ENCODE measurements at regions not wholly inside any gene's neighbourhood (a gene's known extent, or its start where the extent isn't known, plus 50 kb on each side); places are given as distances from the start of the nearest gene placed in this dataset.

DNA sequence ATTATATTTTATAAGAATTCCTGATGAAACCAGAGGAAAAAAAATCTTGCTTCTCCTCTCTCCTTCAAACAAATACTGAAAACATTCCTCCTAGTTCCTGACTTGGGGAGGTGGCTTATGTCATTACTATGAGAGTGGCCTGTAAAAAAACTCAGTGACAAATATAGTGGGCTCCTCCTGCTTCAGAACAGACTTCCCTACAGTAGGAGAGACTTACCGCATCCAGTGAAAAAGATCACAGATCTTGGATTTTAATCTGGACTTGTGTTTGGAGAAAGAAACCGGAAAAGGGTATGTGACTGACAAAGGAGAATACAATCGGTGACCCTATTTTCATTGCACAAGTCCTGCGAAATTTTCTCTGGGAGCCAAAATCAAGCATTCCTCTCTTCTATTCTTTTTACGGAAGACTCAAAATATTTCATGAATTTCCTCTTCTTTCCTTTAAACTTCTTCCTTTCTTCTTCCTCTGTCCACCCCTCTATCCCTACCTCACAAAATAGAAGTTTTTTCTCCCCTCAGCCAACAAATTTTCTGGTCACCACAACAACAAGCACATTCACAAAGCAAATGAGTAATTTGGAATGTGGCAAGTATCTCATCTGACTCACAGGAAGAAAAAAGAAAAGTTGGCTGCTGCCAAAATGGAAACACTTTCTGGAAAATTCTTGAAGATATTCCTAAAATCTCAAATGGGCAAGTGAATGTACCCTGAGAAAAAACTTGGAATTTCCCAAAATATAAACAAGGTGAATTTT is 185.1 kb upstream of the CDKN3 start:
- TF ChIP-seq, protein P1, sequence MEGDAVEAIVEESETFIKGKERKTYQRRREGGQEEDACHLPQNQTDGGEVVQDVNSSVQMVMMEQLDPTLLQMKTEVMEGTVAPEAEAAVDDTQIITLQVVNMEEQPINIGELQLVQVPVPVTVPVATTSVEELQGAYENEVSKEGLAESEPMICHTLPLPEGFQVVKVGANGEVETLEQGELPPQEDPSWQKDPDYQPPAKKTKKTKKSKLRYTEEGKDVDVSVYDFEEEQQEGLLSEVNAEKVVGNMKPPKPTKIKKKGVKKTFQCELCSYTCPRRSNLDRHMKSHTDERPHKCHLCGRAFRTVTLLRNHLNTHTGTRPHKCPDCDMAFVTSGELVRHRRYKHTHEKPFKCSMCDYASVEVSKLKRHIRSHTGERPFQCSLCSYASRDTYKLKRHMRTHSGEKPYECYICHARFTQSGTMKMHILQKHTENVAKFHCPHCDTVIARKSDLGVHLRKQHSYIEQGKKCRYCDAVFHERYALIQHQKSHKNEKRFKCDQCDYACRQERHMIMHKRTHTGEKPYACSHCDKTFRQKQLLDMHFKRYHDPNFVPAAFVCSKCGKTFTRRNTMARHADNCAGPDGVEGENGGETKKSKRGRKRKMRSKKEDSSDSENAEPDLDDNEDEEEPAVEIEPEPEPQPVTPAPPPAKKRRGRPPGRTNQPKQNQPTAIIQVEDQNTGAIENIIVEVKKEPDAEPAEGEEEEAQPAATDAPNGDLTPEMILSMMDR (IDR thresholded peaks at IDR 0.05; ENCODE audit: low read depth, low read length, poor library complexity, severe bottlenecking): no peak
- no peak for TF ChIP-seq EZH2phosphoT487 (IDR thresholded peaks at IDR 0.05; ENCODE audit: borderline replicate concordance, low read length)
- H3K27me3 ChIP-seq (ENCODE audit: control insufficient read depth, low read length): no peaks in the 10 kb centered on the region; the same call in 1 of the 2 replicates
- no peak overlapping the region for H3K4me2 ChIP-seq (ENCODE audit: low read length)
- no peaks in the 10 kb centered on the region for H3F3A ChIP-seq (ENCODE audit: control insufficient read depth, insufficient read depth)
- H4K20me1 ChIP-seq (ENCODE audit: control insufficient read depth, insufficient read depth, low read depth, low read length): no peaks in the 10 kb centered on the region
- no peaks in the 10 kb centered on the region for H3K4me1 ChIP-seq (ENCODE audit: control insufficient read depth, low read length)
- no peaks in the 10 kb centered on the region for H3K36me3 ChIP-seq (ENCODE audit: control insufficient read depth, low read length)
- H3K9me3 ChIP-seq (ENCODE audit: control insufficient read depth, insufficient read depth, low read length): no peaks in the 10 kb centered on the region
- no peak overlapping the region for H3K4me3 ChIP-seq (ENCODE audit: low read length)
- H3K9me2 ChIP-seq (replicated peaks; ENCODE audit: control insufficient read depth, low read length): no peaks in the 10 kb centered on the region
- no peaks in the 10 kb centered on the region for H3K79me2 ChIP-seq (ENCODE audit: control insufficient read depth, low read length)
- no peak overlapping the region for H3K27ac ChIP-seq (ENCODE audit: low read depth, low read length)

DNA sequence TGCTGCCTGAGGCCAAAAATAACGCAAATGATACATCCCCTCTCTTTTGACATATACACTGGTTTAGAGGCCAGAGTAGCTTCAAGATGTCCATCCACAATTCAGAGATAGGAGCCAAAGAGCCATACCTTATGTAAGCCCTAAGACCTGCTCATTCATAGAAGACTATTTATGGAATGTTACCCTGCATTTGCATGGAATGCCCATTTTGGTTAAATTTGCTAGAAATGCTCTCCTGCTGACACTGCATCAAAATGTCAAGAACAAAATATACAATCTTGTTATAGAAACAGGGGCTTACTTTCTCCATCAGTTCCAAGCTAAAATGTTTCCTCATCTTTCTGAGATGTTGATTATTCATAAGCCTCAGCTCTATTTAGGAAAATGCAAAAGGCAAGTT is 183.3 kb upstream of the CDKN3 start:
- Histone ChIP-seq H3K9me2 (replicated peaks; ENCODE audit: control insufficient read depth, low read length) (no peaks in the 10 kb centered on the region), H3K36me3 (ENCODE audit: control insufficient read depth, low read length) (no peaks in the 10 kb centered on the region), H4K20me1 (ENCODE audit: control insufficient read depth, insufficient read depth, low read depth, low read length) (no peaks in the 10 kb centered on the region), H3K4me1 (ENCODE audit: control insufficient read depth, low read length) (no peaks in the 10 kb centered on the region), H3K79me2 (ENCODE audit: control insufficient read depth, low read length) (no peaks in the 10 kb centered on the region), H3F3A (ENCODE audit: control insufficient read depth, insufficient read depth) (no peaks in the 10 kb centered on the region), H3K27me3 (ENCODE audit: control insufficient read depth, low read length) (no peaks in the 10 kb centered on the region; the same call in 1 of the 2 replicates), H3K4me3 (ENCODE audit: low read length) (no peak overlapping the region), H3K9me3 (ENCODE audit: control insufficient read depth, insufficient read depth, low read length) (no peaks in the 10 kb centered on the region), H3K4me2 (ENCODE audit: low read length) (no peak overlapping the region), H3K27ac (ENCODE audit: low read depth, low read length) (no peak overlapping the region)
- TF ChIP-seq, protein P1 (IDR thresholded peaks at IDR 0.05; ENCODE audit: low read depth, low read length, poor library complexity, severe bottlenecking): no peak
- TF ChIP-seq EZH2phosphoT487 (IDR thresholded peaks at IDR 0.05; ENCODE audit: borderline replicate concordance, low read length): no peak

DNA sequence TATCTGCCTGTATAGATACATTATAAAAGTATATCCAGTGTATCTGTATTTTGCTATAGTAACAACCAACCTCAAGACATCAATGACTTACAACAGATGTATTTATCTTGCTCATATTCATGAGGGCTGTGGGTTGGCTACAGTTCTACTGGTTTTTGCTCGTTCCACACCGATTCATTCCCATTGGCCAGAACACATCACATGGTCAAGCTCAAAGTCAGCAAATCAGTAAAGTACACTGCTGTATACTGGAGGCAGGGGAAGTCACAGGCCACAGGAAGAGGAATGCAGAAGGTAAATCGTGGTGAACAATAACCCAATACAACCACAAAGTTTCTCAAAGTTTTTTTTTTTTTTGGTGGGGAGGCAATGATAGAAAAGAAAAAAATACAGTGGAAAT is 180.0 kb upstream of the CDKN3 start:
- no peaks in the 10 kb centered on the region for H3K9me2 ChIP-seq (replicated peaks; ENCODE audit: control insufficient read depth, low read length)
- no peaks in the 10 kb centered on the region for H3F3A ChIP-seq (ENCODE audit: control insufficient read depth, insufficient read depth)
- H3K36me3 ChIP-seq (ENCODE audit: control insufficient read depth, low read length): no peaks in the 10 kb centered on the region
- no peaks in the 10 kb centered on the region for H3K79me2 ChIP-seq (ENCODE audit: control insufficient read depth, low read length)
- no peak overlapping the region for H3K27ac ChIP-seq (ENCODE audit: low read depth, low read length)
- TF ChIP-seq, protein P1 (IDR thresholded peaks at IDR 0.05; ENCODE audit: low read depth, low read length, poor library complexity, severe bottlenecking): no peak
- no peaks in the 10 kb centered on the region for H3K4me1 ChIP-seq (ENCODE audit: control insufficient read depth, low read length)
- H4K20me1 ChIP-seq (ENCODE audit: control insufficient read depth, insufficient read depth, low read depth, low read length): no peaks in the 10 kb centered on the region
- no peak overlapping the region for H3K4me2 ChIP-seq (ENCODE audit: low read length)
- H3K9me3 ChIP-seq (ENCODE audit: control insufficient read depth, insufficient read depth, low read length): no peaks in the 10 kb centered on the region
- H3K4me3 ChIP-seq (ENCODE audit: low read length): no peak overlapping the region
- H3K27me3 ChIP-seq (ENCODE audit: control insufficient read depth, low read length): no peaks in the 10 kb centered on the region
